ENCODE measurements at regions not wholly inside any gene's neighbourhood (a gene's known extent, or its start where the extent isn't known, plus 50 kb on each side); places are given as distances from the start of the nearest gene placed in this dataset.
"Not testable (repeated sequence)": the region's sequence is repeated elsewhere in the genome, so short reads cannot be mapped to it uniquely, and the experiment has no call there.

GRCh38 chr9:80679916-80680315, 1009.4 kb downstream of the TLE1 start:
- no peak for DNase-seq

DNA sequence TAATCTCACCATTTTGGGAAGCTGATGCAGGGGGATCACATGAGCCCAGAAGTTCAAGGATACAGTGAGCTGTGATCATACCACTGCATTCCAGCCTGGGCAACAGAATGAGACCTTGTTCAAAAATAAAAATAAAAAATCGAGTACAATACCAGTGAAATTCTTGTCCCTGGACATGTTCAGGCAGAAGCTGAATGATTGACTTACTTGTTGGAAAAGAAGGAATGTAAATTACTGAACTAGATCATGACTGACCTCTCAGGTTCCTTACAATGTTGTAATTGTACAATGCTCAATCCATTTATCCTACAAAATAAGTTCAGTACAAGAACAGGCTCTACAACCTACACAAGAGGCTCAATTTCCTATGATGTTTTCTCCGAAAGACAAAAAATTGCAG, 1010.4 kb downstream of the TLE1 start:
- no peak for DNase-seq

DNA sequence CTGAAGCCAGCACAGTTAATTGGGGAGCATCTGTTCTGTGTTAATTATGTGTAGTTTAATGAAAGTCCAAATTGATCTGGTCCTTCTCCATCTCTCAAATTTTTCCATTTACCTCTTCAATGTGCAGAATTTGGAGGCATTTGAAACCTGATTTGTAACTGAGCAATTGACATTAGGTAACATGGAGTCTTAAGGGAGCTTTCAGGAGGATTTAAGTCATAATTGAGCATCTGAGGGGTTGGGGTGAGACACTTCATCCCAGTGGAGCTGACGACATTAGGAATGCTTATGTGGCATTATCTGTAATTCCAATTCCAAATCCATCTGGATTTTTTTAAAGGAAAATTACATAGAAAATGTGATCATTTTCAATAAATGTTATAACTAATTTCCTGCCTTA, 1015.9 kb downstream of the TLE1 start:
- DNase-seq = no peak

- no peak for DNase-seq
Measured at GRCh38 chr9:80665479-80665878, 1023.9 kb downstream of the TLE1 start.

- no peak for DNase-seq
Measured at GRCh38 chr9:80664327-80665210, 1024.8 kb downstream of the TLE1 start.

DNA sequence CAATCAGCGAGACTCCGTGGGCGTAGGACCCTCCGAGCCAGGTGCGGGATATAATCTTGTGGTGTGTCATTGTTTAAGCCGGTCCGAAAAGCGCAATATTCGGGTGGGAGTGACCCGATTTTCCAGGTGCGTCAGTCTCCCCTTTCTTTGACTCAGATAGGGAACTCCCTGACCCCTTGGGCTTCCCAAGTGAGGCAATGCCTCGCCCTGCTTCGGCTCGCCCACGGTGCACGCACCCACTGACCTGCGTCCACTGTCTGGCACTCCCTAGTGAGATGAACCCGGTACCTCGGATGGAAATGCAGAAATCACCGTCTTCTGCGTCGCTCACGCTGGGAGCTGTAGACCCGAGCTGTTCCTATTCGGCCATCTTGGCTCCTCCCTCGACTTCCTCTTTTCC, 1029.6 kb downstream of the TLE1 start:
- DNase-seq = not testable (repeated sequence)

DNA sequence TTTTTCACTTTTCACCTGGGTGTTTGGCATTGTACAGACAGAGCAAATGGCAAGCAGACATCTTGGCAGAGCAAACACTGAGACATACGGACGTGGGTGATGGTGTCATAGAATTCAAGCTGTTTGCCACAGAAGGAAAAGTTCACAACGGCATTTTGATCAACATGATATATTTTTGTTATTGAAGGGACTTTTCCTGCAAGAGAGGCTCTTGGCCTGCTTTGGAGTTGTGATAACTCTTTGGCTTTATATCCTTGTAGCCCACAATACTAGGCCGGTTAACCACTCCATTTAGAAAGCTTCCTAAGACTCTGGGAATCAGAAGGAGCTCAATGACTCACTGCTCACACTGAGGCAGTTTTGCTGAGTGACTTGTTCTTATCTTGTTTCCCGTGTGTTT, 1038.3 kb downstream of the TLE1 start:
- no peak for DNase-seq

DNA sequence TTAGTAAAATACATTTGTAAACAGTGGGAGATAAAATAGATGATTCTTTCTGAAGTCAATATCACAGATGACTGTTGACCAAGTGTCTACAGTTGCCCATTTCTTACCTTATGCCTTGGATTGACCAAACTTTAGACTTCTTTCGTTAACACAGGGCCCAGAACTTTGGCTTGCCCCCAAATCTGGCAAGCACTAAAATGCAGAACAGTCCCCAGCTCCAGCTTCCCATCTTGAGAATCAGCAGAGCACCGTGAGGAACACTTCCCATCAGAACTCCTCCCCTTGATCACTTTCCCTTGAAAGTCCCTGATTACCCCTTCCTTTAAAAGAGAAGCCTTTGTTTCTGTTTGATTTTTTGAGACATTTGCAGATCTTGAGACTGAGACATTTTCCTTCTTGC, 1039.9 kb downstream of the TLE1 start:
- DNase-seq = no peak

DNA sequence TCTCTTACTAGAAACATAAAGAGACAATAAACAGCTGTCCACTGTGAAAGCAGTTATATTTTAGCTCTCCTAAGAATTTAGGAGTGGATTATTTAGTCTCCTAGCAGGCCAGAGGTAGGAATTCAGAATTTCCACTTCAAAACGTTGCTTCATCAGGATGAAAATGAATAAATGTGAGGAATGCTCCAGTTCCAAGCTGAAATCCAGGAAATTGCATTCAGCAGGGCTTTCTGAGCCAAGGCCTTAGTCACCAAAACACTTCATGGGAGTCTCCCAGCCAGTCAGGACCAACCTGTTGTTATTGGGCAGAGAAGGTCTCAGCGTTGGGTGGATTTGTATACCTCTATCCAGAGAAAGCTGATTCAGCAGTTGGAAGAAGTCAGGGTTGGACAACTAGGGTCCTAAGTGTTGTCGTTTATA, 1040.3 kb downstream of the TLE1 start:
- no peak for DNase-seq

DNA sequence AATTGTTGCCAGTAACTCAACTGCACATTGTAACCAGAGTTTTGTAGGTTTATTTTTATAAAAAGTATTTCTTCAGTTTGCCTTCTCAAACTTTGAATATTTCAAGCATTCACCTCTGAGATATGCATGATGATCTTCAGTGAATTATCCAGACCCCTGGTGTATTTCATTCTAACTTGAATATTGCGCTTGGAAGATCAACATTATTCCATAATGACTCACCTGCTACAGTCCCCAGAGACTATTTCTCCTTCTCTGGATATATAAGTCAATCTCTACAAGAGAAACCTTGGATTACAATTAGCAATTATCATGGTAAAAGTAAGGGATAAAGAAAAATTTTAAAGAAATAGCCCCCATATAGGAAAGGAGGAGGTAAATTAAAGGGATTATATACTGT, 1041.0 kb downstream of the TLE1 start:
- no peak for DNase-seq

DNA sequence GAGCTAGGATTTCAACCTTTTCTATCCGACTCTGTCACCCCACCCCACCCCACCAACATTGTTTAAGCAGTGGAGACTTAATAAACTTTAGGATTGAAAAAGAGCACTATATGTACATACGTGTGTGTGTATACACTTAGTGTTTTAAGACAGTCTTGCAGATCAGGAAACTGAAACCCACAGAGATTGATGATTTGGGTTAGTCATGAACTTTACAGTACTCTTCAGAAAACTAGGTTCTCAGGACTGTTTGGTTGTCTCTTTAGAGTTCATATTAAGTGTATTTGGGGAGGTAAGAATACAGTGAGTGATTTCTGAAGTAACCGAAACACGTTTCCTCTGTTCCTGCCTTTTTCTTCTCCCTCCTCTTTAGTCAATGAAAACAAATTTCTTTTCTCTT, 1043.1 kb downstream of the TLE1 start:
- no peak for DNase-seq

DNA sequence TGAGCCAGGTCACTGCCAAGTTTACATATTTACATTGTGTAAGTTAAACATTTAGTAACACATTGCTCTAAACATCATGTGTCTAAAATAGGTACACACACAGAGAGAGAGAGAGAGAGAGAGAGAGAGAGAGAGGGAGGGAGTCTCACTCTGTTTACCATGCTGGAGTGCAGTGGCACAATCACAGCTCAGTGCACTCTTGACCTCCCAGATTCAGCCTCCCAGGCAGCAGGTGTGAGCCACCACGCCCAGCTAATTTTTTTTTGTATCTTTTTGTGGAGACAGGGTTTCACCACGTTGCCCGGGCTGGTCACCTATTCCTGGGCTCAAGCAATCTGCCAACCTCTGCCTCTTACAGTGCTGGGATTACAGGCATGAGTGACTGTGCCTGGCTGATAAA, 1045.3 kb downstream of the TLE1 start:
- DNase-seq = no peak

- DNase-seq = no peak
Measured at GRCh38 chr9:80635065-80635464, 1054.3 kb downstream of the TLE1 start.

DNA sequence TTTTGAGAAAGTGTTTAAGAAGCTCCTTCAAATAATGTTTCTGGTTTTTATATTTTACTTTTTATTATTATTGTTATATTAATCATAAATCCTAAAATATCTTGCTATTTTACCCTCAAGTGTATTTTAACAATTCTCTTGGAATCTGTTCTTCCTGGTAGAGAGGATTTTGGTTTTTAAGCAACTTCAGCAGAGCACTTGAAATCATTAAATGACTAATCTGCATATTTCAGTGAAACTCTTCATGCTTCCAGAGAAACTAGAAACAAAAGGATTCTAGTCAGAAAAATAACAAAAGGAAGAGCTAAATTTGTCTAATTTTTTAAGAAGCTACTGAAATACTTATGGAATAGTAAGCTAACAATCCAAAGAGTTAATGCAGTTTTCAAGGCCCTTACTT, 1057.3 kb downstream of the TLE1 start:
- DNase-seq = no peak

GRCh38 chr9:80622508-80622907, 1050.7 kb downstream of the TLE4 start:
- DNase-seq = no peak

- no peak for DNase-seq
Measured at GRCh38 chr9:80619356-80619755, 1047.6 kb downstream of the TLE4 start.

DNA sequence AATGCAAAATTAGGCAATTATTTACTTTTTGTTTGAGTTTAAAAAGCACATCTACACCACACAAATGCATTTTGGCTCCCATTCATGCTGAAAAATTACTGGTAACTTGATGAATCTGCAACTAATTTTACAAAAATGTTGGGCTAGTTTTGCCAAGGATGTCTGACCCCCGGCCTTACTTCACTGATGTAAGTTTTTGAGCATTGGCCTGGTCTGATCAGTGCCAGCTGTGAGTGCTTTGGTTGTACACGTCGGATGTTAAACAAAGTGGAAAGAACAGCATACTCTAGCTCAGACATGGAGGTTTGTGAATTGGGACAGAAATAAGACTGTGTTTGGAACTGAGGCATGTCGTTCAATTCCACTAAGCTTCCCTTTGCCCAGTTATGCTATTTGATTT, 1044.2 kb downstream of the TLE4 start:
- no peak for DNase-seq

GRCh38 chr9:80605793-80606192, 1034.0 kb downstream of the TLE4 start:
- no peak for DNase-seq

DNA sequence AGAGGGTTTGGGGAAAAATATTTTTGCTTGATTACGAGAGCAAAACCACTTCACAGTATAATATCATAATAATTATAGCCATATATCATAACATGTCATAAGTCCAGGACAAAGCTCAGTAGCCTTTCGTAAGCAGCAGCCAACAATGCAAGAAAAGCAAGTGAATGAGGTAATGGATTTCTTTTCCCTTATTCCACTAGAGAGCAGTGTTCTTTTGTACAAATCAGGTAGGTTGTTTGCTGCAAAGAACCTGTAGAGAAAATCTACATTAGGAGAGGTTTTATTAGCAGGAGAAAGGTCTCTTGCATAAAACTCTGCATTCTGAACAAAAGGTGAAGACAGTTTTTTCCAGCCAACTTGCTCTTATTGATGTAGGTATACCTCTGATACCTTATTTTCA, 1033.4 kb downstream of the TLE4 start:
- no peak for DNase-seq

- DNase-seq = no peak
Measured at GRCh38 chr9:80602291-80602690, 1030.5 kb downstream of the TLE4 start.

GRCh38 chr9:80596579-80596978, 1024.8 kb downstream of the TLE4 start:
- no peak for DNase-seq

DNA sequence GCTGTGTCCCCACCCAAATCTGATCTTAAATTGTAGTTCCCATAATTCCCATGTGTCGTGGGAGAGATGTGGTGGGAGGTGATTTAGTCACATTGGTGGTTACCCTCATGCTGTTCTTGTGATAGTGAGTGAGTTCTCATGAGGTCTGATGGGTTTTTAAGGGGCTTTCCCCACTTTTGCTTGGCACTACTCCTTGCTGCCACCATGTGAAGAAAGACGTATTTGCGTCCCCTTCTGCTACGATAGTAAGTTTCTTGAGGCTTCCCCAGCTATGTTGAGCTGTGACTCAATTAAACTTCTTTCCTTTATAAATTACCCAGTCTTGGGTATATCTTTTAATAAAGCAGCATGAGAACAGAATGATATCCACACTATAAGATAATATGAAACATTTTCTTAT, 1023.4 kb downstream of the TLE4 start:
- DNase-seq = no peak

DNA sequence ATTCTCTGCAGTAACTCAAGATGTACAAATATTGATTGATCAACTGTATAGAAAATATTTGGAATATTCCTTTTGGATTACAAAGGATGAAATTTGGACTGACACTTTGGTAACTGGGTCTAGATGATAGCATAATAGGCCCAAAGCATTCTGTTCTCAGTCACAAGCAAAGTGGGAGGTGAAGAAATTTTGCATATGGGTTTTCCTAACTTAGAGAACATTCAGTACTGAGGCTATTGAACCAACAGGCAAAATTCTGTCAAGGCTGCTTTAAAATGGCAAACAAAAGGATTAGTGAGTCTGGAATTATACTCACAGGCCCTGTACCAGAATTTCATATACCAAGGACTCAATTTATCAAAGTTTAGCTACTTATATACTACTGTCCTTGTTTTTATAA, 1020.6 kb downstream of the TLE4 start:
- no peak for DNase-seq

- DNase-seq = no peak
Measured at GRCh38 chr9:80586786-80587330, 1015.1 kb downstream of the TLE4 start.

DNA sequence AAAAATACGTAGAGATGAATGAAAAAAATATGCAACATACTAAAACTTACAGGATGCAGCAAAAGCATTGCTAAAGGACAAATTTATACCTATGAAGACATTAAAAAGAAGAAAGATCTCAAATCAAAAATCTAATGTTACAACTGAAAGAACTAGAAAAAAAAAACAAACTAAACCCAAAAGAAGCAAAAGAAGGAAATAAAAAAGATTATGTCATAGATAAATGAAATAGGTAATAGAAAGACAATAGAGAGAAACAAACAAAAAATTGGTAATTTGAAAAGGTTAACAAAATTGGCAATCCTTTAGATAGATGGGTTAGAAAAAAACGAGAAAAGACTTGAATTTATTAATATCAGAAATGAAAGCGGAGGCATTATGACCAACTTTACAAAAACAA, 1000.2 kb downstream of the TLE4 start:
- no peak for DNase-seq
